Osteoblast (primary cell): ENCODE measurements at regions not wholly inside any gene's neighbourhood (a gene's known extent, or its start where the extent isn't known, plus 50 kb on each side); places are given as distances from the start of the nearest gene placed in this dataset.

Experiments
- DNase-seq: peaks from one replicate; pipeline ENCODE4 v3.0.0; 2011; ENCODE audit warnings: low spot score, mixed read lengths; ENCODE audit not compliant: insufficient read length; ENCODE audit errors: missing footprints
- H2AFZ ChIP-seq: 2 replicates; pipeline ENCODE4 v1.6.0; 2011; ENCODE audit warnings: mild to moderate bottlenecking, low read length
- H3K27ac ChIP-seq: 2 replicates; pipeline ENCODE4 v1.5.1; 2011; ENCODE audit warnings: mild to moderate bottlenecking, low read depth, low read length, moderate library complexity
- H3K27me3 ChIP-seq: 2 replicates; pipeline ENCODE4 v1.6.0; 2012; ENCODE audit warnings: mild to moderate bottlenecking, control low read depth, inconsistent platforms, low read length, moderate library complexity; ENCODE audit not compliant: insufficient read depth
- H3K36me3 ChIP-seq: 2 replicates; pipeline ENCODE4 v1.5.1; 2011; ENCODE audit warnings: mild to moderate bottlenecking, low read length, control low read depth, moderate library complexity; ENCODE audit not compliant: insufficient read depth
- H3K4me1 ChIP-seq: 2 replicates; pipeline ENCODE4 v1.5.1; 2011; ENCODE audit warnings: mild to moderate bottlenecking, low read length, control low read depth, moderate library complexity; ENCODE audit not compliant: insufficient read depth
- H3K4me2 ChIP-seq: 2 replicates; pipeline ENCODE4 v1.6.0; 2011; ENCODE audit warnings: mild to moderate bottlenecking, low read length; ENCODE audit not compliant: insufficient read depth
- H3K4me3 ChIP-seq: fragments of 200-600 bp; sonication (generic); 3 replicates; pipeline ENCODE4 v1.5.1; 2012; ENCODE audit warnings: mild to moderate bottlenecking, low read length, inconsistent platforms; ENCODE audit not compliant: insufficient read depth
- H3K79me2 ChIP-seq: 2 replicates; pipeline ENCODE4 v1.6.0; 2012; ENCODE audit warnings: mild to moderate bottlenecking, low read length, control low read depth, inconsistent platforms; ENCODE audit not compliant: insufficient read depth
- H3K9me3 ChIP-seq: 2 replicates; pipeline ENCODE4 v1.5.1; 2011; ENCODE audit warnings: low read depth, low read length, control low read depth
- H4K20me1 ChIP-seq: 2 replicates; pipeline ENCODE4 v1.6.0; 2012; ENCODE audit warnings: mild to moderate bottlenecking, low read length, control low read depth; ENCODE audit not compliant: insufficient read depth
- CTCF ChIP-seq: IDR thresholded peaks from 2 replicates; pipeline ENCODE4 v1.5.1; 2011; ENCODE audit warnings: mild to moderate bottlenecking, low read depth, low read length, moderate library complexity; ENCODE audit errors: extremely low read depth

GRCh38 chr1:229757226-229757625, 131.2 kb downstream of the URB2 start:
- H3K4me1 ChIP-seq = no peaks in the 10 kb centered on the region
- H3K27ac ChIP-seq = no peak overlapping the region
- H2AFZ ChIP-seq = no peak overlapping the region
- DNase-seq = no peak
- H3K9me3 ChIP-seq = no peaks in the 10 kb centered on the region
- H4K20me1 ChIP-seq = no peaks in the 10 kb centered on the region
- H3K27me3 ChIP-seq = no peaks in the 10 kb centered on the region
- H3K4me3 ChIP-seq = no peak overlapping the region
- H3K36me3 ChIP-seq = no peaks in the 10 kb centered on the region
- TF ChIP-seq CTCF = no peak
- H3K4me2 ChIP-seq = no peak overlapping the region
- no peaks in the 10 kb centered on the region for H3K79me2 ChIP-seq

GRCh38 chr1:229758101-229759036, 132.3 kb downstream of the URB2 start:
- H3K4me2 ChIP-seq = no peak overlapping the region
- no peaks in the 10 kb centered on the region for H3K79me2 ChIP-seq
- H2AFZ ChIP-seq = no peak overlapping the region
- H3K36me3 ChIP-seq = no peaks in the 10 kb centered on the region
- no peaks in the 10 kb centered on the region for H4K20me1 ChIP-seq
- TF ChIP-seq CTCF = no peak
- no peak for DNase-seq
- no peak overlapping the region for H3K4me3 ChIP-seq
- H3K27ac ChIP-seq = no peak overlapping the region
- H3K4me1 ChIP-seq = no peaks in the 10 kb centered on the region
- no peaks in the 10 kb centered on the region for H3K9me3 ChIP-seq
- no peaks in the 10 kb centered on the region for H3K27me3 ChIP-seq

- Histone ChIP-seq H3K4me2 (no peak overlapping the region), H3K36me3 (no peaks in the 10 kb centered on the region), H3K27me3 (no peaks in the 10 kb centered on the region), H3K79me2 (no peaks in the 10 kb centered on the region), H2AFZ (no peak overlapping the region), H4K20me1 (no peaks in the 10 kb centered on the region), H3K4me1 (no peaks in the 10 kb centered on the region), H3K4me3 (no peak overlapping the region), H3K9me3 (no peaks in the 10 kb centered on the region), H3K27ac (no peak overlapping the region)
- TF ChIP-seq CTCF = no peak
- no peak for DNase-seq
Observed at GRCh38 chr1:229759037-229759435, 133.0 kb downstream of the URB2 start.

- Histone ChIP-seq H3K27me3 (no peaks in the 10 kb centered on the region), H3K9me3 (no peaks in the 10 kb centered on the region), H3K79me2 (no peaks in the 10 kb centered on the region), H3K4me2 (no peak overlapping the region), H3K27ac (no peak overlapping the region), H2AFZ (no peak overlapping the region), H3K4me3 (no peak overlapping the region), H4K20me1 (no peaks in the 10 kb centered on the region), H3K36me3 (no peaks in the 10 kb centered on the region), H3K4me1 (no peaks in the 10 kb centered on the region)
- DNase-seq = no peak
- no peak for TF ChIP-seq CTCF
Observed at GRCh38 chr1:229759586-229759985, 133.5 kb downstream of the URB2 start.
